Panc1 (cell line): ENCODE measurements at regions not wholly inside any gene's neighbourhood (a gene's known extent, or its start where the extent isn't known, plus 50 kb on each side); places are given as distances from the start of the nearest gene placed in this dataset.

Experiments
- CTCF ChIP-seq: fragments of 450-650 bp; IDR thresholded peaks from 2 replicates; pipeline ENCODE4 v1.5.1; 2017; ENCODE audit warnings: mild to moderate bottlenecking
- POLR2AphosphoS5 ChIP-seq: IDR thresholded peaks from 2 replicates; pipeline ENCODE4 v1.6.1; 2012; ENCODE audit warnings: mild to moderate bottlenecking, low read depth, low read length, moderate library complexity
- REST ChIP-seq, 2 experiments: IDR thresholded peaks; 2 replicates each; pipeline ENCODE4 v1.6.1; 2011 to 2012; ENCODE audit warnings: low read depth in 2 of 2, control low read depth in 1 of 2, low read length in 1 of 2, mild to moderate bottlenecking in 1 of 2, moderate library complexity in 1 of 2; ENCODE audit not compliant: insufficient read depth in 1 of 2

GRCh38 chr20:40054311-40054710 lies 634.7 kb downstream of the MAFB start:
- TF ChIP-seq CTCF (no peak), POLR2AphosphoS5 (no peak), REST (IDR thresholded peaks at IDR 0.05; ENCODE audit: insufficient read depth in 1 of 2, low read depth in 2 of 2, low read length in 1 of 2) (no peak)
